CD4-positive, CD25-positive, alpha-beta regulatory T cell (primary cell): ENCODE measurements at regions not wholly inside any gene's neighbourhood (a gene's known extent, or its start where the extent isn't known, plus 50 kb on each side); places are given as distances from the start of the nearest gene placed in this dataset.

ENCODE experiments used
- ATAC-seq, 2 donors: fragments of 150-1000 bp; cut with Tn5 transposase; one replicate each; pipeline ENCODE4 v1.10.0; 2021; ENCODE audit warnings: low read depth in 2 of 2, moderate number of reproducible peaks in 2 of 2, moderate library complexity in 1 of 2
- DNase-seq, 3 donors: peaks; one replicate each; pipeline versions ENCODE4 v3.0.0 to v3.0.0-alpha.2; 2012 to 2022; ENCODE audit warnings: mixed read lengths in 1 of 3
- H3K27ac ChIP-seq: one replicate; pipeline ENCODE4 v1.7.0; 2013; ENCODE audit warnings: mild to moderate bottlenecking, low read length; ENCODE audit not compliant: insufficient read depth, poor library complexity, severe bottlenecking
- H3K27me3 ChIP-seq: one replicate; pipeline ENCODE4 v1.7.0; 2013; ENCODE audit warnings: low read length; ENCODE audit not compliant: control insufficient read depth, insufficient read depth
- H3K36me3 ChIP-seq: one replicate; pipeline ENCODE4 v1.7.0; 2013; ENCODE audit warnings: mild to moderate bottlenecking, low read length, moderate library complexity; ENCODE audit not compliant: control insufficient read depth, insufficient read depth
- H3K4me1 ChIP-seq: 2 replicates; pipeline ENCODE4 v1.7.0; 2013; ENCODE audit warnings: mild to moderate bottlenecking, low read length; ENCODE audit not compliant: insufficient read depth, control insufficient read depth, poor library complexity, severe bottlenecking
- H3K4me3 ChIP-seq: one replicate; pipeline ENCODE4 v1.7.0; 2013; ENCODE audit warnings: low read depth, mild to moderate bottlenecking, low read length, moderate library complexity
- H3K9me3 ChIP-seq, 2 experiments: 1 replicate in 1 of 2; 2 replicates in 1 of 2; pipeline ENCODE4 v1.7.0; 2013; ENCODE audit warnings: low read length in 2 of 2, mild to moderate bottlenecking in 1 of 2, moderate library complexity in 1 of 2; ENCODE audit not compliant: control insufficient read depth in 2 of 2
- H3K27ac Mint-ChIP-seq, 3 donors: one replicate each; pipeline ENCODE4 v1.8.0; 2020 to 2022; ENCODE audit warnings: mild to moderate bottlenecking in 3 of 3, mixed read lengths in 3 of 3, moderate library complexity in 2 of 3
- H3K27me3 Mint-ChIP-seq: one replicate; pipeline ENCODE4 v1.8.0; 2022; ENCODE audit warnings: mild to moderate bottlenecking, mixed read lengths
- H3K36me3 Mint-ChIP-seq: one replicate; pipeline ENCODE4 v1.8.0; 2020; ENCODE audit warnings: mixed read lengths
- H3K4me1 Mint-ChIP-seq, 4 donors: one replicate each; pipeline ENCODE4 v1.8.0; 2020 to 2022; ENCODE audit warnings: mixed read lengths in 4 of 4, mild to moderate bottlenecking in 1 of 4
- H3K4me3 Mint-ChIP-seq, 4 donors: one replicate each; pipeline ENCODE4 v1.8.0; 2020 to 2022; ENCODE audit warnings: mild to moderate bottlenecking in 4 of 4, mixed read lengths in 4 of 4, moderate library complexity in 3 of 4
- H3K9me3 Mint-ChIP-seq, 7 donors: one replicate each; pipeline ENCODE4 v1.8.0; 2020 to 2022; ENCODE audit warnings: mixed read lengths in 7 of 7, mild to moderate bottlenecking in 3 of 7, moderate library complexity in 2 of 7

DNA sequence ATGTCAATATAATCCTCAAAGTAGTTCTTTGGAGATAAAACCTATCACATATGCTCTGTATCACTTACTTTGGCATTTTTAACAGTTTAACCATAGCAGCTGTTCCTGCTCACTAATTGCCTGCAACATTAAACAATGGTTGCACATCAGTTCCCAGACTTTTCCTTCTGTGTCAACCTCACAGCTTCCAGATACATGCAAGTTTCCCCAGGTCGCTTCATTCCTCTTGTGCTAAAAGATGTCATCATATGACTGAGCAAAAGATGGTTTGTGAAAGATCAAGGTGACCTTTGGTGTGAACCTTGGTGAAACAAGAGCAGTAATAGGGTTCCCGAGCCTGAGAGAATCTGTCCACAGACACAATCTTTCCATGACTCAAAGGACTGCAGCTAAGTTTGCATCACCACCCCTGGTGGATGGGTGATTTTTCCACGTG lies 500.4 kb upstream of the PAPPA start:
- no peak overlapping the region for H3K4me3 Mint-ChIP-seq
- no peak for ATAC-seq
- H3K4me3 ChIP-seq = no peak overlapping the region
- H3K9me3 Mint-ChIP-seq = peaks cover 0 to 4% (median 1%) of the 10 kb centered on the region in 7 donors
- no peaks in the 10 kb centered on the region for H3K27me3 ChIP-seq
- DNase-seq = no peak
- no peaks in the 10 kb centered on the region for H3K4me1 Mint-ChIP-seq
- no peak overlapping the region for H3K27ac Mint-ChIP-seq
- H3K36me3 ChIP-seq = no peaks in the 10 kb centered on the region
- H3K4me1 ChIP-seq = no peaks in the 10 kb centered on the region
- H3K27ac ChIP-seq = no peak overlapping the region
- no peaks in the 10 kb centered on the region for H3K36me3 Mint-ChIP-seq
- H3K9me3 ChIP-seq = no peaks in the 10 kb centered on the region
- no peaks in the 10 kb centered on the region for H3K27me3 Mint-ChIP-seq

DNA sequence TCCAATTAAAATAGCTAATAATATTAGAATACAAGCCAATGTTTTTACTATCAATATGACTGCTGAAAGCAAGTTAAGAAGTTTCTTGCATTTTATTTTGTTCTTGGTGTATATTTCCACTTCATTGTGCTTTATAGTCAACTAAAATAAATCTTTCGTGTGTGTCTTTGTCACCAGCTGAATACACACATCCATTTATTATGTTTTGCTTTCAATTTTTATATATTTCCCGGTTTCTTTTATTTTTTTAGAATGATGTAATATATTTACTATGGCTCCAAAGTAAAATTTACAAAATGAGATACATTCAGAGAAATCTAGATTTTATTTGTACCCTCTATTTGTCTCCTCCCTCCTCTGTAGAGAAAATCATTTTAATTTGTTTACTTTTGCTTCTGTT lies 495.9 kb upstream of the PAPPA start:
- DNase-seq (no peak), ATAC-seq (no peak)
- Mint-ChIP-seq H3K4me3 (no peak overlapping the region), H3K36me3 (no peaks in the 10 kb centered on the region), H3K27ac (no peak overlapping the region), H3K4me1 (no peaks in the 10 kb centered on the region), H3K27me3 (no peaks in the 10 kb centered on the region), H3K9me3 (peaks cover 0 to 4% (median 0%) of the 10 kb centered on the region in 7 donors)
- H3K27ac ChIP-seq = no peak overlapping the region
- H3K27me3 ChIP-seq = no peaks in the 10 kb centered on the region
- H3K36me3 ChIP-seq = no peaks in the 10 kb centered on the region
- H3K9me3 ChIP-seq = no peaks in the 10 kb centered on the region
- H3K4me3 ChIP-seq = no peak overlapping the region
- H3K4me1 ChIP-seq = no peaks in the 10 kb centered on the region

- no peak overlapping the region for H3K27ac ChIP-seq
- no peaks in the 10 kb centered on the region for H3K9me3 Mint-ChIP-seq
- no peaks in the 10 kb centered on the region for H3K4me1 Mint-ChIP-seq
- no peaks in the 10 kb centered on the region for H3K9me3 ChIP-seq
- H3K27me3 ChIP-seq = no peaks in the 10 kb centered on the region
- no peaks in the 10 kb centered on the region for H3K27me3 Mint-ChIP-seq
- no peaks in the 10 kb centered on the region for H3K4me1 ChIP-seq
- no peak overlapping the region for H3K4me3 Mint-ChIP-seq
- H3K36me3 ChIP-seq = no peaks in the 10 kb centered on the region
- H3K4me3 ChIP-seq = no peak overlapping the region
- H3K27ac Mint-ChIP-seq = no peak overlapping the region
- H3K36me3 Mint-ChIP-seq = no peaks in the 10 kb centered on the region
- ATAC-seq (no peak), DNase-seq (no peak)
Observed at GRCh38 chr9:115665519-115665918, 488.1 kb upstream of the PAPPA start.

DNA sequence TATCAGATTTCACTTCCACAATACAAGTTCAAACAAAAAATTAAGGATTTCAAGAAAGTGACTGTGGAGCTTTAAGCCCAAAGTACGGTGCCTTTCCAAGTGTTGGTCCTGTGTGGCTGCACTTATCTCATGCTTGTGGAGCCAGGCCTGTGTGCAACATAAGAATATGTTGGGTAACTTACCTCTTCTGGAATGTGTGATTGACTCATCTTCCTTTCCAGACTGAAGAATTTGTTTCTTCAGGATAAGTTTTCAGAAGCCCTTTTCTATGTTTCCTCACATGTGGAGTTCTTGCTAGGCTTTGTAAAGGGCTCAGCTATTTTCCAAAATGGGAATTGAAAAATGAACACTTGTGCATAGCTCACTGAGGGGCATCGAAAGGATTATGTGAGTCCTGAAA lies 485.1 kb upstream of the PAPPA start:
- no peaks in the 10 kb centered on the region for H3K9me3 ChIP-seq
- no peaks in the 10 kb centered on the region for H3K27me3 ChIP-seq
- ATAC-seq (no peak), DNase-seq (no peak)
- Mint-ChIP-seq H3K4me3 (no peak overlapping the region), H3K4me1 (peaks cover 0 to 4% (median 0%) of the 10 kb centered on the region in 4 donors), H3K9me3 (peaks cover 0 to 3% (median 0%) of the 10 kb centered on the region in 7 donors), H3K27ac (no peak overlapping the region), H3K36me3 (no peaks in the 10 kb centered on the region), H3K27me3 (no peaks in the 10 kb centered on the region)
- no peaks in the 10 kb centered on the region for H3K36me3 ChIP-seq
- no peak overlapping the region for H3K27ac ChIP-seq
- no peak overlapping the region for H3K4me3 ChIP-seq
- no peaks in the 10 kb centered on the region for H3K4me1 ChIP-seq

- Histone ChIP-seq H3K4me3 (no peak overlapping the region), H3K27ac (no peak overlapping the region), H3K36me3 (no peaks in the 10 kb centered on the region), H3K4me1 (no peaks in the 10 kb centered on the region), H3K27me3 (no peaks in the 10 kb centered on the region), H3K9me3 (no peaks in the 10 kb centered on the region)
- peaks cover 0 to 3% (median 1%) of the 10 kb centered on the region in 7 donors for H3K9me3 Mint-ChIP-seq
- DNase-seq (no peak), ATAC-seq (no peak)
- H3K27me3 Mint-ChIP-seq = no peaks in the 10 kb centered on the region
- no peaks in the 10 kb centered on the region for H3K36me3 Mint-ChIP-seq
- no peak overlapping the region for H3K4me3 Mint-ChIP-seq
- no peak overlapping the region for H3K27ac Mint-ChIP-seq
- H3K4me1 Mint-ChIP-seq = peaks cover 0 to 4% (median 0%) of the 10 kb centered on the region in 4 donors
Observed at GRCh38 chr9:115671236-115671962, 482.2 kb upstream of the PAPPA start.

DNA sequence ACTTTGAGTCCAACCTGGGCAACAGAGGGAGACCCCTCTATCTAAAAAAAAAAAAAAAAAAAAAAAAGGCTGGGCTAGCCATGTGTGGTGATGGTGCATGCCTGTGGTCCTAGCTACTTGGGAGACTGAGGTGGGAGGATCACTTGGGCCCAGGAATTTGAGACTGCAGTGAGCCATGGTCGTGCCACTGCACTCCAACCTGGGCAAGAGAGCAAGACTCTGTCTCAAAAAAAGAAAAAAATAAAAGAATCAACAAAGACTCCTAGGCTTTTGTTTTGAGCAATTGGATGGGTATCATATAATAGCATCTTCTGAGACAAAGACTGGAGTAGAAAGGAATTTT lies 481.7 kb upstream of the PAPPA start:
- Mint-ChIP-seq H3K36me3 (no peaks in the 10 kb centered on the region), H3K27me3 (no peaks in the 10 kb centered on the region), H3K4me3 (no peak overlapping the region), H3K9me3 (peaks cover 0 to 4% (median 2%) of the 10 kb centered on the region in 7 donors), H3K4me1 (peaks cover 0 to 4% (median 0%) of the 10 kb centered on the region in 4 donors), H3K27ac (no peak overlapping the region)
- Histone ChIP-seq H3K9me3 (no peaks in the 10 kb centered on the region), H3K36me3 (no peaks in the 10 kb centered on the region), H3K27me3 (no peaks in the 10 kb centered on the region), H3K4me3 (no peak overlapping the region), H3K27ac (no peak overlapping the region), H3K4me1 (no peaks in the 10 kb centered on the region)
- DNase-seq = no peak
- no peak for ATAC-seq

DNA sequence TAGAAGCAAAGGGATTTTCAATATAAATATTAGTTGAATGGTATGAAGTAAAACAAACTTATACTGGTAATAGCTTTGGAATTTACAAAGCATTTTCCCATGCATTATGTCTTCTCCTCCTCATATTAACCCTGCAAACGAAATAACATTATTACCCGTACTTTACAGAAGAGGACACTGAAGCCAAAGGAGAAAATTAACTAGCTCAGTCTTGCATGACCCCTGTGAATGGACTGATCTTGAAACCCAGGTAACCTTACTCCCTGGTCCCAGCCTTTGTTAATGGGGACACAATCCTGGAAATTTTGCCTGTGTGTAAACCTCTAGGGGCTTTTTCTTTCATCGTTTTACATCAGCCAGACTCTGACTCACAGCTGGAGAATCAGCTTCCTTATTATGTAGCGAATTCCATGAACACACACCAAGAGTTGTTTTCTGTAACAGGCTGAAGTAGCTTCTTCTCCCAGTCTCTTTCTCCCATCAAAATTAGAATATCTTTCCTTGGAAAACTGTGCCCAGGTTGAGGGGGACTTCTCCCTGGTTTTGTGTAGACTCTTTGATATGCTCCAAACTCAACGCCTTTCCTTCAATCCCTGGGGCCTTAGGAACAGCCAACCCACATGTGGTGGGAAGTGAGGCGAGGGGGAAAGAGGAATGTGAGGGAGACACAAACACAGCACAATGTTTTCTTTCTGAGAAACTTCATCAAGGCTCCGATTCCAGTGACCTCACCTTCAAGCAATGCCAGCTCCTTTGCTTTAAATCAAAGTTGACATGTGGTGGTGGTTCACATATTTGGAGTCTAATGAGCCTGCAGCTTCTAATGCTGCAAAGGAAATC lies 480.9 kb upstream of the PAPPA start:
- DNase-seq (no peak), ATAC-seq (no peak)
- H3K27ac ChIP-seq = no peak overlapping the region
- no peak overlapping the region for H3K27ac Mint-ChIP-seq
- H3K4me1 ChIP-seq = no peaks in the 10 kb centered on the region
- no peaks in the 10 kb centered on the region for H3K36me3 ChIP-seq
- H3K9me3 Mint-ChIP-seq = peaks cover 0 to 4% (median 3%) of the 10 kb centered on the region in 7 donors
- no peaks in the 10 kb centered on the region for H3K27me3 Mint-ChIP-seq
- no peak overlapping the region for H3K4me3 ChIP-seq
- no peaks in the 10 kb centered on the region for H3K9me3 ChIP-seq
- H3K36me3 Mint-ChIP-seq = no peaks in the 10 kb centered on the region
- H3K4me3 Mint-ChIP-seq = no peak overlapping the region
- H3K4me1 Mint-ChIP-seq = peaks cover 0 to 4% (median 0%) of the 10 kb centered on the region in 4 donors
- no peaks in the 10 kb centered on the region for H3K27me3 ChIP-seq
